ENCODE measurements at regions not wholly inside any gene's neighbourhood (a gene's known extent, or its start where the extent isn't known, plus 50 kb on each side); places are given as distances from the start of the nearest gene placed in this dataset.

- no peaks in the 10 kb centered on the region for H3K27me3 ChIP-seq (replicated peaks; ENCODE audit: insufficient read depth)
- H3K9me3 ChIP-seq, result no peaks in the 10 kb centered on the region
- DNase-seq (ENCODE audit: low spot score), result no peak
- H3K27ac ChIP-seq, result no peak overlapping the region
- H3K36me3 ChIP-seq, result no peaks in the 10 kb centered on the region
- intact Hi-C loops (cut with DNase I), result no loop called here
- TF ChIP-seq POLR2AphosphoS5 (IDR thresholded peaks at IDR 0.05) (no peak), POLR2A (IDR thresholded peaks at IDR 0.05) (no peak), CTCF (IDR thresholded peaks at IDR 0.05) (no peak)
- WGBS, result 76% methylated on average over 7 of the region's 7 CpGs
- peaks cover 3% of the 10 kb centered on the region for H3K4me1 ChIP-seq (replicated peaks)
- no peak overlapping the region for H3K4me3 ChIP-seq
These were observed 126.9 kb upstream of the ANKRD55 start for GRCh38 chr5:56359809-56360685.

- no peaks in the 10 kb centered on the region for H3K9me3 ChIP-seq
- H3K27me3 ChIP-seq (replicated peaks; ENCODE audit: insufficient read depth), result no peaks in the 10 kb centered on the region
- peaks cover 3% of the 10 kb centered on the region for H3K4me1 ChIP-seq (replicated peaks)
- 42% methylated on average over 12 of the region's 12 CpGs for WGBS
- DNase-seq (ENCODE audit: low spot score), result no peak
- H3K27ac ChIP-seq, result no peak overlapping the region
- intact Hi-C loops (cut with DNase I), result no loop called here
- H3K36me3 ChIP-seq, result no peaks in the 10 kb centered on the region
- no peak for TF ChIP-seq POLR2A (IDR thresholded peaks at IDR 0.05)
- no peak for TF ChIP-seq POLR2AphosphoS5 (IDR thresholded peaks at IDR 0.05)
- no peak for TF ChIP-seq CTCF (IDR thresholded peaks at IDR 0.05)
- no peak overlapping the region for H3K4me3 ChIP-seq
These were observed 125.9 kb upstream of the ANKRD55 start for GRCh38 chr5:56358703-56359681.

GRCh38 chr5:56358046-56358445 is 124.9 kb upstream of the ANKRD55 start:
- Histone ChIP-seq H3K36me3 (no peaks in the 10 kb centered on the region), H3K4me1 (replicated peaks) (peaks cover 3% of the 10 kb centered on the region), H3K27me3 (replicated peaks; ENCODE audit: insufficient read depth) (no peaks in the 10 kb centered on the region), H3K4me3 (no peak overlapping the region), H3K27ac (no peak overlapping the region), H3K9me3 (no peaks in the 10 kb centered on the region)
- intact Hi-C loops (cut with DNase I), result no loop called here
- DNase-seq (ENCODE audit: low spot score), result no peak
- no peak for TF ChIP-seq CTCF (IDR thresholded peaks at IDR 0.05)
- TF ChIP-seq POLR2A (IDR thresholded peaks at IDR 0.05), result no peak
- no peak for TF ChIP-seq POLR2AphosphoS5 (IDR thresholded peaks at IDR 0.05)
- 94% methylated on average over 1 of the region's 1 CpG for WGBS

GRCh38 chr5:56357426-56357825 is 124.3 kb upstream of the ANKRD55 start:
- intact Hi-C loops (cut with DNase I), result no loop called here
- Histone ChIP-seq H3K9me3 (no peaks in the 10 kb centered on the region), H3K4me1 (replicated peaks) (peaks cover 3% of the 10 kb centered on the region), H3K4me3 (no peak overlapping the region), H3K27ac (no peak overlapping the region), H3K36me3 (no peaks in the 10 kb centered on the region), H3K27me3 (replicated peaks; ENCODE audit: insufficient read depth) (no peaks in the 10 kb centered on the region)
- TF ChIP-seq POLR2A (IDR thresholded peaks at IDR 0.05) (no peak), CTCF (IDR thresholded peaks at IDR 0.05) (no peak), POLR2AphosphoS5 (IDR thresholded peaks at IDR 0.05) (no peak)
- DNase-seq (ENCODE audit: low spot score), result no peak

Data from prostate gland (tissue), 2 donors.